Ovary (tissue), 3 donors: ENCODE measurements at regions not wholly inside any gene's neighbourhood (a gene's known extent, or its start where the extent isn't known, plus 50 kb on each side); places are given as distances from the start of the nearest gene placed in this dataset.

Experiments
- CTCF ChIP-seq, 3 donors: fragments of 450-650 bp in 2 of 3; fragments of 200-600 bp in 1 of 3; IDR thresholded peaks; one replicate each; pipeline versions ENCODE4 v1.5.1 to v1.8.0; 2016 to 2022; ENCODE audit warnings: antibody characterized with exemption in 3 of 3, mild to moderate bottlenecking in 1 of 3
- POLR2A ChIP-seq: fragments of 450-650 bp; IDR thresholded peaks from one replicate; pipeline ENCODE4 v1.6.1; 2017; ENCODE audit warnings: antibody characterized with exemption, mild to moderate bottlenecking, moderate library complexity
- donor health status: DM: no; HTN: no; CAD: no.

GRCh38 chr21:21767276-21767675, 769.1 kb downstream of the NCAM2 start:
- TF ChIP-seq CTCF (IDR thresholded peaks at IDR 0.05), result no peak
- TF ChIP-seq POLR2A, result no peak
